Glomerular visceral epithelial cell (primary cell): ENCODE measurements at regions not wholly inside any gene's neighbourhood (a gene's known extent, or its start where the extent isn't known, plus 50 kb on each side); places are given as distances from the start of the nearest gene placed in this dataset.
"Not testable (repeated sequence)": the region's sequence is repeated elsewhere in the genome, so short reads cannot be mapped to it uniquely, and the experiment has no call there.

Experiments used
- DNase-seq: peaks from one replicate; pipeline ENCODE4 v3.0.0-alpha.2; 2016; ENCODE audit errors: extremely low spot score

DNA sequence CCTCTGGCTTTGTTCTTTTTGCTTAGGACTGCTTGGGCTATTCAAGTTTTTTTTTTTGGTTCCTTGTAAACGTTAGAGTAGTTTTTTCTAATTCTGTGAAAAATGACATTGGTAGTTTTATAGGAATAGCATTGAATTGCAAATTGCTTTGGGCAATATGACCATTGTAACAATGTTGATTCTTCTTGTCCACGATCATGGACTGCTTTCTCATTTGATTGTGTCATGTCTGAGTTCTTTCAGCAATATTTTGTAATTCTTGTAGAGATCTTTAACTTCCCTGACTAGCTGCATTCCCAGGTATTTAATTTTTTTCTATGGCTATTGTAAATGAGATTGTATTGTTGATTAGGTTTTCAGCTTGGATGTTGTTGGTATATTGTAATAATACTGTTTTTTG is 286.2 kb upstream of the C1QTNF3 start:
- not testable (repeated sequence) for DNase-seq

DNA sequence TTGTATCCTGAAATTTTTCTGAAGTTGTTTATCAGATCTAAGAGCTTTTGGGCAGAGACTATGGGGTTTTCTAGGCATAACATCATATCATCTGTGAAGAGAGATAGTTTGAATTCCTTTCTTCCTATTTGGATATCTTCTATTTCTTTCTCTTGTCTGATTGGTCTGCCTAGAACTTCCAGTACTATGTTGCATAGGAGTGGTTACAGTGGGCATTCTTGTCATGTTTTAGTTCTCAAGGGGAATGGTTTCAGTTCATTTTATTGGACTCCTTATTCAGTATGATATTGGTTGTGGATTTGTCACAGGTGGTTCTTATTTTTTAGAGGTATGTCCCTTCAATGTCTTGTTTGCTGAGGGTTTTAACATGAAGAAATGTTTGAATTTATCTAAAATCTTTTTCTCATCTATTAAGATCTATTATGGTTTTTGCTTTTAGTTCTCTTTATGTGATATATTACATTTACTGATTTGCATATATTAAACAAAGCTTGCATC is 286.6 kb upstream of the C1QTNF3 start:
- DNase-seq: not testable (repeated sequence)

DNA sequence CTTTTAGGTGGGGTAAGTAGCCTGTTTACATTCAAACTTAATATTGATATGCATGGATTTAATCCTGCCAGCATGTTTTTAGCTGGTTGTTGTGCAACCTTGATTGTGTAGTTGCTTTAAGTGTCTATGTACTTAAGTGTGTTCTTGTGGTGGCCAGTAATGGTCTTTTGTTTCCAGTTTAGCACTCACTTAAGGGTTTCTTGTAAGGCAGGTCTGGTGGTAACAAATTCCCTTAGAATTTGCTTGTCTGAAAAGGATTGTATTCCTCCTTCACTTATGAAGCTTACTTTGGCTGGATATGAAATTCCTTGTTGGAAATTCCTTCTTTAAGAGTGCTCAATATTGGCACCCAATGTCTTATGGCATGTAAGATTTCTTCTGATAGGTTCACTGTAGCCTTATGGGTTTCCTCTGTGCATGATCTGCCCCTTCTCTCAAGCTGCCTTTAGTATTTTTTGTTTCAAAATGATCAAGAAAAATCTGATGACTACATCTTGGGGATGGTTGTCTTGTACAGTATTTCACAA is 289.0 kb upstream of the C1QTNF3 start:
- DNase-seq: not testable (repeated sequence)

DNA sequence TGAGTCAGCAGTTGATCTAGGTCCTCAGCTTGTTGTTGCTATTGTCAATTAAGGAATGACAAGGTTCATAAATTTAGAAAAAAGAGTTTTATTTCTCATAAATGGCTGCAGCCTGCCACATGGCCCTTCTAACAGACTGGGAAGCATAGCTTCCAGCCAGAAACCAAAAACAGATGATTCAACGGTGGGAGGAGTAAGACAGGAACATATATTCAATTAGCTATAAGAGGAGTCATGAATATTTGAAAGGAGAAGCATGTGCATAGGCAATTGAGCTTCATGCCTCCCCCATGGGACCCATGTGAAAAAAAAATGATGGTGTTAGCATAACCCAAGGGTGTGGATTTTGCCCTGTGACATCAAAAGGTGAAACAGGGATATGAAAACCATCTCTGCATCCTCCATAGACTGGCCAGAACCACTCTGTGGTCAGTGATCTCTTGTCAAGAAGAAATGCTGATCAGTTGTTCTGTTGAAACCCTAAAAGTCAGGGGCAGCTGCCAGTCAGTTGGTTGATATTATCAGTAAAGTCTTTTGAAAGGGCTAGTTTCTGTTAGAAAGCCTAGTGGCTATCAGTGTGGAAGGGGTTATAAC is 296.5 kb upstream of the C1QTNF3 start:
- not testable (repeated sequence) for DNase-seq

DNA sequence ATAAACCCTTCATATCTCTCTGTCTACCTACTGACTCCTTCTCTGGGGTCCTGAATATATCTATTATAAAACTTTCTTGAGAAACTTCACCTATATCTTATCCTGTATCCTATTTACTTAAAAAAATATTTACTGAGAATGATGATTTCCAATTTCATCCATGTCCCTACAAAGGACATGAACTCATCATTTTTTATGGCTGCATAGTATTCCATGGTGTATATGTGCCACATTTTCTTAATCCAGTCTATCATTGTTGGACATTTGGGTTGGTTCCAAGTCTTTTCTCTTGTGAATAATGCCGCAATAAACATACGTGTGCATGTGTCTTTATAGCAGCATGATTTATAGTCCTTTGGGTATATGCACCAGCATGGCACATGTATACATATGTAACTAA is 301.7 kb upstream of the RAI14 start:
- DNase-seq: not testable (repeated sequence)

DNA sequence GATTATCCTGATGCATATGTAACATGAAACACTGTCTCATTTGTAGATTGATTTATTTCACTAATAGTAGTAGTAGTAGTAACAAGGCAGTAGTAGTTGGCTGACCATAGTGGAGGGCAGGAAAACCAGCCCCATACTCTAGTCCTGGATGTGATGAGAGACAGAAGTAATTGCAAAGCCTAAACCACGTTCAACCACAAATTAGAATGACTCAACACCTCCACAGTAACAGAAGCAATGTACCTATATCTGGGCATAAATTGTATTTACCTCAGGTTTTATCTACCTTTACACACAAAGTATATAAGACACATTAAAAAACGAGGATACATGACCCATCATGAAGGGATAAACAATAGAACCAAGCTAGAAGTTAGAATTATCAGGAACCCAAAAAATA is 284.7 kb upstream of the RAI14 start:
- not testable (repeated sequence) for DNase-seq

DNA sequence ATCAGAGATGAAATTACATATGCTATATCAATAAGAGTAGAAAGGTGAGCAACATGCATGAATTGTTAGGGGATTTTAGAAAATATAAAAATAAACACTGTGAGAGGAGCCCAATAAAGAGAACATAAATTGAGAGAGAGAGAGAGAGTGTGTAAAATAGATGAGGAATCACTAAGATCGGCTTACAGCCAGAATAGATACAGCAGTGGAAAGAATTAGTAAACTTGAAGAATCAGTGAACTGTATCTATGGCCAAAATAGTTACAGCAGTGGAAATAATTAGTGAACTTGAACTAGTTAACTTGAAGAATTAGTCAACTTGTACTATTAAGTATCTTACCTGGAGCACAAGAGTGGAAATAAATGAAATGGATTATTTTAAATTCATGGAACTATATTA is 284.3 kb upstream of the RAI14 start:
- not testable (repeated sequence) for DNase-seq

DNA sequence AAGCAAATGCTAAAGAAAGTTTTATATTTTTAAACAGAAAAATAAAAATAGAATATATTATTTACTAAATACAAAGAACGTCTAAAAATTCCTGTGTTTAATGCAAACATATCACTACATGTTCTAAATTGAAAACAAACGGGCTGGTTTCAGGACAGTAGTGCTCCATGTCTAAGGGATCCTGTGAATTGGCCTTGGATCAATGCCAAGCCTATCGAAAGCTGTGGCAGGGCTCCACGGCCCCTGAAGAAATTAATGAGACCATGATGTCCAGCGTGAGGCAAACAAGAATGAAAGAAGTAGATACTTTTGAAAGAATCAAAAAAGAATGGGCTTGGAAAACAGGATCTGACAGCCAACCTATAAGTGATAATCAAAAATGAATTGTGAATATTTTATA is 283.4 kb upstream of the RAI14 start:
- not testable (repeated sequence) for DNase-seq

DNA sequence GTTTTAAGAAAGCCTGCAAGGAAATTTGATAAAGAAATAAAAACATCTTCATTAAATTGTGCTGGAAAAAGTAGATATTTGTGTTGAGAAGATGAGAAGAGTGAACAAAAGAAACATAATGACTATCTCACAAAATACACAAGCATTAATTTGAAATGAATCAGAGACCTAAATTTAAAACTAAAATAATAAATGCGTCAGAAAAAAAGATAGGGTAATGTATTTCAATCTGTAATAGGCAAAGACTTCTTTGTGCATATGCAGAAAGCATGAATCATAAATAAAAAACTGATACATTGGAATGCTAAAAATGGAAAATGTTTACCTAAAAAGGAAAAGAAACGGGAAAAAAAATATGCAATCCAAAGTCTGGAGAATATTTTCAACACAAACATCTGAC is 278.5 kb upstream of the RAI14 start:
- not testable (repeated sequence) for DNase-seq

DNA sequence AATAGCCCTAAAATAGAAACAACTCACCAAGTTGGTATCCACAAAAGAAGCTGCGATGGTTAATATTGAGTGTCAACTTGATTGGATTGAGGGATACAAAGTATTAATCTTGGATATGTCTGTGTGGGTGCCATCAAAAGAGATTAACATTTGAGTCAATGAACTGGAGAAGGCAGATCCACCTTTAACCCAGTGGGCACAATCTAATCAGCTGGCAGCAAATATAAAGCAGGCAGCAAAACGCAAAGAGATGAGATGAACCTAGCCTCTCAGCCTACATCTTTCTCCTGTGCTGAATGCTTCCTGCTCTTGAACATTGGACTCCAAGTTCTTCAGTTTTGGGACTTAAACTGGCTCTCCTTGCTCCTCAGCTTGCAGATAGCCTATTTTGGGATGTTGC is 277.6 kb upstream of the RAI14 start:
- not testable (repeated sequence) for DNase-seq

DNA sequence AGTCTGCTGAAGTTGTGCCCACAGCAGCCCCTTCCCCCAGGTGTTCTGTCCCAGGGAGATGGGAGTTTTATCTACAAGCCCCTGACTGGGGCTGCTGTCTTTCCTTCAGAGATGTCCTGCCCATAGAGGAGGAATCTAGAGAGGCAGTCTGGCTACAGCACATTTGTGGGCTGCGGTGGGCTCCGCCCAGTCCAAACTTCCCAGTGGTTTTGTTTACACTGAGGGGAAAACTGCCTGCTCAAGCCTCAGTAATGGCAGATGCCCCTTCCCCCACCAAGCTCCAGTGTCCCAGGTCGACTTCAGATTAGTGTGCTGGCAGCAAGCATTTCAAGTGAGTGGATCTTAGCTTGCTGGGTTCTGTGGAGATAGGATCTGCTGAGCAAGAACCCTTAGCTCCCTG is 267.4 kb upstream of the RAI14 start:
- DNase-seq: not testable (repeated sequence)

DNA sequence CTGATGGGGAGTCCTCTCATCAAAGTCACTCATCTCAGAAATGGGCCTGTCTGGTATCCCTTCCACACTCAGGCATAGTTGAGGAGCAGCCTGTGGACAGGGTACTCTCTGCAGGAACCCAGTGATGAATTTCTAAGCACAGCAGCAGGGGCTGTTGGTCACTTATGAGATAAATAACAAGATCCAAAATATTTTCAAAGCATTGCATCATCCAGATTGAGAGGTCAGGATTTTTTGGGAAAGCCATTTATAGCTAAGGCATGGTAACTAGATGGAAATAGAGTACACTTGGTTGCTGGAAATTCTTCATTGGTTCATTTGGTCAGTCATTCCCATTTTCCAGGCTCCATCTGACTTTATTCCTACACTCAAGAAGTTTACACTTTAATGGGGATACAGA is 246.8 kb upstream of the RAI14 start:
- no peak for DNase-seq

DNA sequence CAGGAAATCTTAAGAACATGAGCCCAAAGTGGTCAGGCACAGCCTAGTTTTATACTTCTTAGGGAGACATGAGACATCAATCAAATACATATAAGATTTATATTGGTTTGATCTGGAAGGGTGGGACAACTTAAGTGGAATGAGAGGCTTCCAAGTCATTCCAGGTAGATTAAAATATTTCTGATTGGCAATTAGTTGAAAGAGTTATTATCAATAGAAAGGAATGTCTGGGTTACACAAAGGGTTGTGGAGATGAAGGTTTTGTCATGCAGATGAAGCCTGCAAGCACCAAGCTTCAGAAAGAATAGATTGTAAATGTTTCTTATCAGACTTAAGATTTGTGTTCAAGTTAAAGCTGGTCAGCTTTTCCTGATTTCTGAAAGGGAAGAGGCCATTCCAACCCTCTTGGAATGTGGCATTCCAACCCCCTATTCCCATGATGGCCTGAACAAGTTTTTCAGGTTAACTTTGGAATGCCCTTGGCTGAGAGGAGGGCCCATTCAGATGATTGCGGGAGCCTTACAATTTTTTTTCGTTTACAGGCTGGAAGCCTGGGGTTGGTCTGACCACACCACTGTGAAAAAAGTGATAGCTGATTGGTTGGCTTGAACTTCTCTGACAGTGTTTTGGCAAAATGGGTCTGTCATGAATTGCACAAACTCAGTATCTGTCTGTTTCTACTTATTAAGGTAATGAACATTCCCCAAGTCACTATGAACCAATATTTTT is 245.6 kb upstream of the RAI14 start:
- DNase-seq: no peak

DNA sequence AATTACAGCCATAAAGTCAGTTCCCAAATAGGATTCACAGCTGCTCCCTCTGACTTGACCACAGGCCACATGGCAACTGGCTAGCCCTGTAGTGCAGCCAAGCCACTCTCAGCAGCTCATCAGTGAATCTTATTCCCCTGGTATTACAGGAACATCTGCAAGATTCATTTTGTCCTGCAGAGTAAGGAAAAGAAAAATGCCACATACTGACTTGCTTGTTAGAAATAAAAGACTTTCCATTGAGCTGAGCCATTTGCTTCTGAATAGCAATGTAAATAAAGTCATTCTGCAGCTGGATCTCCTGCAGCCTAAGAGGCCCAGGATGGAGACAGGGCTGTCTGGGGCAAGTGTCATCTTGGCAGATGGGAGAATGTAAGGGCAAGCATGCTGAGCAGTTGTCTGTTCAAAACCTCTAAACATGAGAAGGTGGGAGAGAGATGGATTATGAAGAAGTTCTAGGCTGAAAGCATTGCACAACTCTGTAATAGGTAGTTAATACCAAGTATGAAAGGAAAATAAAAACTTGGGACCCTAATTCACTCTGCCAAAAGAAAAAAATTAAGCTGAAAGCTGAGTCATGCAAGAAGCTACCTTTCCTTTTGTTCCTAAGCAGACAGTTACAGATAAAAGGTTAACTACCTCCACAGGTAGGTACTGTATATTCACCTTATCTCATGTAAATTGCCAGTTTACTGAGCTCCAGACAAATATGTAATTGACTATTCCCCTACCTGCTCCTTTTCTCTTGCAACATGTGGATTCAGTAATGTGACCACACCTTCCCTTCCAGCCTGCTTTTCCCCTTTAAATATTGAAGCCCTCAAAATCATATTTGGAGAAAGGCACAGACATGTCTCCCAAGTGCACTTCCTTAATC is 244.4 kb upstream of the RAI14 start:
- DNase-seq: no peak

DNA sequence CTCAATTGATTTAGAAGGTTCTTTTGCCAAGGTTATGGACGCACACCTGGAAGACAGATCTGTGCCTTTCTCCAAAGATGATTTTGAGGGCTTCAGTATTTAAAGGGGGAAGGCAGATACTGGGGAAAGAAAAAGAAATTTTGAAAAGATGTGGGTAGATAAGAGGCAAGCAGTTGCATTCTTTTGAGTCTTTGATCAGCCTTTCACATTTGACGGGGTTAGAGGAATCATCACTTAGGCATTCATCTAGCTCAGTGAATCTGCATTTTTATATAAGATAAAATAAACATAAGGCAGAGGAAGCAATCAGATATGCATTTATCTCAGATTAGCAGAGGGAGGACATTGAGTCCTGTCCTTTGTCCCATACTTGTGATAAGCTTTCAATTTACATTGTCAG is 243.4 kb upstream of the RAI14 start:
- no peak for DNase-seq

DNA sequence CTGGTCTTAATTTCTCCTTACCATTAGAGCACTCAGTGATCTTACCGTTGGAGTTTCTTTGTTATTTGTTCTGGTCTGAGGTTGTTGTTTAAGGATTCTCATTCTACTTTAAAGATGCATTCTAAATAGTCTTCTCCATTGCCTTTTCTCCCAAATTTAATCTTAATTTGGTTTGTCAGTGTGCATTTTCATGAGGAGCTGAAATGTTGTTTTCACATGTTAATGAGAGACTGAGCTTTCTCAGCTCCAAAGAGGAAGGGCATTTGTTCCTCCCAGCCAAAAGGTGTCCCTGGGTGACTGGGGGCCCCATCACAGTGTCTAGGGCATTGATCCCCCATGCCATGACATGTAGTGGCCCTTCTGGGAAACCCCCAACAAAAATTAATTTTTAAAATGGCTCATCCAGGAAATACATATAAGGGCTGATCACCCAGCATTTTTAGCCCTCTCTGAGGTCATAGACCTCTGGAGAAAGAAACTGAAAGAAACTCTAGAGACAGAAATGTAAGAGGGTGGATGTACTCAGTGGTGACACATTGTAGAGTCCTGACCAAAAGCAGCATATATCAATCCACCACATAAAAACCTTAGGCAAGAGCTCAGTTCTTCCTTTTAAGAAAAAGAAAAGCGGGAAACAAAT is 240.4 kb upstream of the RAI14 start:
- peak; percentile 24 for DNase-seq

DNA sequence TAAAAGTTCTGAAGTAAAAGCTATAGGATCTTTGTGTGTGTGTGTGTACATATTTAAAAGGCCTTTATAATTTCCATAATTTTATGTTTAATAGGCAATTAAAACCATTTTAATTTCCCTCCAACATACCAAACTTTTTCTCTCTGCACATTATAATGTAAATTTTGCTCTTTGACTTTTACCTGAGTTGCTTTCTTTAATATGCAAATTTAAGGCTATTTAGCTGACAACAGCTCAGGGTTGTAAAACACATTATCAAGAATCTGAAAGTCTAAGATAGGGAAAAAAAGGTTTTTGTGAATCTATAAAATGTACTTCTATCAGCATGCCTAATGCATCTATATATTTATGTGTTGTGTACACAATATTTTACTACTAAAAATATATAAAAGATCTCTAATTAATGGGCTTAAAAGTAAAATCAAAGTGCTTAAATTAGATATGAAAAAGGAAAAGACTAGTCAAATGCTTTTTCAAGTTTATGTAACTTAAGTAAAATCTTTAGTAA is 239.6 kb upstream of the RAI14 start:
- DNase-seq: no peak

DNA sequence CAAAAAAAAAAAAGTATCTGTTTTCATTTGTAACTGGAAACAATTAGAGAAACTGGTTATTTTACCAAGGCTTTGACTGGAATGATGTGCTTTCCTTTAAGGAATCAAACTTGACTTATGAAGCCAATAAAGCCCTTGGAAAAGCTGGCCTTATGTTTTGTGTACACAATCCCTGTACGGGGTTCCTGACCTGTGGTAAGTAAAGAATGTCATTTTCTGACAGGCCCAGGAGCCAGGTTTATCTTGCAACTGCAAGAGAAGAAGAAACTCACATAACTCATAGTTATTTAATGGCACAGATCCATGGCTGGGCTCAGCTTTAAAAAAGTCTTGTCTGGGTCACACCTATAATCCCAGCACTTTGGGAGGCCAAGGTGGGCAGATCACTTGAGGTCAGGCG is 235.9 kb upstream of the RAI14 start:
- not testable (repeated sequence) for DNase-seq

DNA sequence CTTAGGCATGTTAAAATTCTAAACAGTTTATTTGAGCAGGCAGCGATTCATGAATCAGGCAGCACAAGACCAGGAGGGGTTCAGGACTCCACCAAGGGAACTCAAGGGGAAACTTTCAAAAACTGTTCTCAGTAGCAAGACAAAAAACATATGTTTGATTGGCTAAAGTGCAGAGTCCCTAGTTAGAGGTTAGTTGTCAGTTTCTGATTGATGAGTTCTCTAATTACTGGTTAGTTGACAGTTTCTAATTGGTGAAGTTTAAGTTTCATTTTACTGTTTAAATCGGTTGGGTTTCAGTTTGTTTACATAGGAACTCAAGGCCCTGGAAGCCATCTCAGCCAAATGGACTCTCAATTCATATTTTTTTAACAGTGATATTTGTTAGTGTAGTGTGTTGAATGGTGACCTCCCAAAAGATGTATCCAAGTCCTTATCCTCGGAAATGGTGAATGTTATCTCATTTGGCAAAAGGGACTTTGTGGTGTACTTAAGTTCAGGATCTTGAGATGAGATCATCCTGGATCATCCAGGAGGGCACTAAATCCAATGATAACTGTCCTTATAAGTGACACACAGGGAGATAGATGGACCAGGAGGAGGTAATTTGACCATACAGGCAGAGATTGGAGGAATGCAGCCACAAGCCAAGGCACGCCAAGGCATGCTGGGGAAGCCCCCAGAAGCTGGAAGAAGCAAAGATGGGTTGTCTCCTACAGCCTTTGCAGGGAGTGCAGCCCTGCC is 219.2 kb upstream of the RAI14 start:
- DNase-seq: no peak

DNA sequence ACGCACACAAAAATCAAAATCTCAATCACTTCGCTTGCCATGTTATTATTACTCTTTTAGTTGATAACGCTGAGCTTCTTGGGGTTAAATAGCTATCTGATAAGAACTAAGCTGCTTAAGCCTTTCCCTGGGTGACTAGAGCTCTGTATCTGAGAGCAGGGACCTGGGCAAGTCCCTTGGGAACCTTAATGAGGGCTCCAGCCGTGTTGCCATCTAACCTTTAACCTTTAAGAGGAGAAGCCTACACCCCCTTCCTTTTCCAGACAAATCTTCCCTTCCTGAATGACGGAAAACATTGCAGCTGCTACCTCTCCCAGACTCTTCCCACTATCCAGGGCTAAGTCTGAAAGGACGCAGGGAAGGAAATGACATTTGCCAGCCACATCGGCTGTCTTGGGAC is 216.5 kb upstream of the RAI14 start:
- DNase-seq: no peak

DNA sequence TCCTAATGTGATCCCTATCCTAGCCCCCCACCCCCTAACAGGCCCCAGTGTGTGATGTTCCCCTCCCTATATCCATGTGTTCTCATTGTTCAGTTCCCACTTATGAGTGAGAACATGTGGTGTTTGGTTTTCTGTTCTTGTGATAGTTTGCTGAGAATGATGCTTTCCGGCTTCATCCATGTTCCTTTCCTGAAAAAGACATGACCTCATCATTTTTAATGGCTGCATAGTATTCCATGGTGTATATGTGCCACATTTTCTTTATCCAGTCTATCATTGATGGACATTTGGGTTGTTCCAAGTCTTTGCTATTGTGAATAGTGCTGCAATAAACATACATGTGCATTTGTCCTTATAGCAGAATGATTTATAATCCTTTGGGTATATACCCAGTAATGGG is 214.4 kb upstream of the RAI14 start:
- not testable (repeated sequence) for DNase-seq
